ENCODE measurements at regions not wholly inside any gene's neighbourhood (a gene's known extent, or its start where the extent isn't known, plus 50 kb on each side); places are given as distances from the start of the nearest gene placed in this dataset.

DNA sequence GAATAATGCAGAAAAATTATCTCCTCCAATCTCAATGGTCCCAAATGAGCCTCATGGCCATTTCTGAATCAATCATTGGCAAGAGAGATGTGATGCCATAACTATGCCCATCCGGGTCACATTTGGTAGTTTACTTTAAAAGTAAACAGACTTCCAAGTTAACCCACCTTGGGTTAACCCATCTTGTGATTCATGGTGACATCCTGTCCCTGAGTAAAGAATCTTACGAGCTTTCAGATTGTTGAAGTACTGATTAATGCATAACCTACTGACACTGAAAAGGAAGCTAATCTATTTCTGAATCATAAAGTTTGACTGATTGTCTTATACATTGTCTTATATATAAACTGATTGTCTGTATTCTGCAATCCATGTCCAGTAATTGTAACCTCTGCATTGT, 467.2 kb upstream of the AGTR1 start:
- TF ChIP-seq CTCF (IDR thresholded peaks at IDR 0.05) (no peak), POLR2AphosphoS5 (IDR thresholded peaks at IDR 0.05; ENCODE audit: low read depth, low read length) (no peak), SIN3A (IDR thresholded peaks at IDR 0.05; ENCODE audit: borderline replicate concordance, insufficient read depth, low read depth, low read length) (no peak)
- TF ChIP-seq, protein P1, sequence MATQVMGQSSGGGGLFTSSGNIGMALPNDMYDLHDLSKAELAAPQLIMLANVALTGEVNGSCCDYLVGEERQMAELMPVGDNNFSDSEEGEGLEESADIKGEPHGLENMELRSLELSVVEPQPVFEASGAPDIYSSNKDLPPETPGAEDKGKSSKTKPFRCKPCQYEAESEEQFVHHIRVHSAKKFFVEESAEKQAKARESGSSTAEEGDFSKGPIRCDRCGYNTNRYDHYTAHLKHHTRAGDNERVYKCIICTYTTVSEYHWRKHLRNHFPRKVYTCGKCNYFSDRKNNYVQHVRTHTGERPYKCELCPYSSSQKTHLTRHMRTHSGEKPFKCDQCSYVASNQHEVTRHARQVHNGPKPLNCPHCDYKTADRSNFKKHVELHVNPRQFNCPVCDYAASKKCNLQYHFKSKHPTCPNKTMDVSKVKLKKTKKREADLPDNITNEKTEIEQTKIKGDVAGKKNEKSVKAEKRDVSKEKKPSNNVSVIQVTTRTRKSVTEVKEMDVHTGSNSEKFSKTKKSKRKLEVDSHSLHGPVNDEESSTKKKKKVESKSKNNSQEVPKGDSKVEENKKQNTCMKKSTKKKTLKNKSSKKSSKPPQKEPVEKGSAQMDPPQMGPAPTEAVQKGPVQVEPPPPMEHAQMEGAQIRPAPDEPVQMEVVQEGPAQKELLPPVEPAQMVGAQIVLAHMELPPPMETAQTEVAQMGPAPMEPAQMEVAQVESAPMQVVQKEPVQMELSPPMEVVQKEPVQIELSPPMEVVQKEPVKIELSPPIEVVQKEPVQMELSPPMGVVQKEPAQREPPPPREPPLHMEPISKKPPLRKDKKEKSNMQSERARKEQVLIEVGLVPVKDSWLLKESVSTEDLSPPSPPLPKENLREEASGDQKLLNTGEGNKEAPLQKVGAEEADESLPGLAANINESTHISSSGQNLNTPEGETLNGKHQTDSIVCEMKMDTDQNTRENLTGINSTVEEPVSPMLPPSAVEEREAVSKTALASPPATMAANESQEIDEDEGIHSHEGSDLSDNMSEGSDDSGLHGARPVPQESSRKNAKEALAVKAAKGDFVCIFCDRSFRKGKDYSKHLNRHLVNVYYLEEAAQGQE (IDR thresholded peaks at IDR 0.05; ENCODE audit: insufficient read depth in 1 of 2, low read depth in 2 of 2, low read length in 1 of 2), result no peak

Measured in Panc1 (cell line).